Body of pancreas (tissue), 4 donors: ENCODE measurements at regions not wholly inside any gene's neighbourhood (a gene's known extent, or its start where the extent isn't known, plus 50 kb on each side); places are given as distances from the start of the nearest gene placed in this dataset.

ENCODE experiments used
- POLR2A ChIP-seq, 3 donors: fragments of 450-650 bp; IDR thresholded peaks; one replicate each; pipeline ENCODE4 v1.6.1; 2016; ENCODE audit warnings: antibody characterized with exemption in 3 of 3, mild to moderate bottlenecking in 2 of 3
- TF ChIP-seq, protein P1 (sequence below), 7 experiments: fragments of 450-650 bp in 4 of 7; fragments of 200-600 bp in 3 of 7; sonication (generic) in 3 of 7; IDR thresholded peaks; one replicate each; pipeline ENCODE4 v1.5.1; 2016 to 2019; ENCODE audit warnings: antibody characterized with exemption in 7 of 7

DNA sequence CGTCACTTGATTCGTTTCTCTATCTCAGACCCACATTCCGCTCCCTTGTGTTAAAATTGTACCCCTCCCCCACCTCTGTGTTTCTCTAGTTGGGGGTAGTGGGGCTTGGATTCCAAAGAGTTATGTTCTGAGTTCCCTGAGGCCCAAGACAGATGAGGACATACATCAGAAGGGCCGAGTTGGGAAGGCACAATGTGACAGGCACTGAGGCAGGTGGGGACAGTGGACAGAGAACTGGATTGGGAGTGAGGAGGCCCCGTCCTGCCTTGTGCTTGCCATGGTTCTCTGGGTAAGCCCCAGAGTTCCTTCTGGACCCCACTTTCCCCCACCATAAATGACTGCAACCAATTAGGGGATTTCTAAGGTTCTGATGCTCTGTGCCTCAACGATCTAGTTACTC lies 80.5 kb upstream of the ETV3 start:
- no peak for TF ChIP-seq POLR2A (IDR thresholded peaks at IDR 0.05)
- TF ChIP-seq, protein P1, sequence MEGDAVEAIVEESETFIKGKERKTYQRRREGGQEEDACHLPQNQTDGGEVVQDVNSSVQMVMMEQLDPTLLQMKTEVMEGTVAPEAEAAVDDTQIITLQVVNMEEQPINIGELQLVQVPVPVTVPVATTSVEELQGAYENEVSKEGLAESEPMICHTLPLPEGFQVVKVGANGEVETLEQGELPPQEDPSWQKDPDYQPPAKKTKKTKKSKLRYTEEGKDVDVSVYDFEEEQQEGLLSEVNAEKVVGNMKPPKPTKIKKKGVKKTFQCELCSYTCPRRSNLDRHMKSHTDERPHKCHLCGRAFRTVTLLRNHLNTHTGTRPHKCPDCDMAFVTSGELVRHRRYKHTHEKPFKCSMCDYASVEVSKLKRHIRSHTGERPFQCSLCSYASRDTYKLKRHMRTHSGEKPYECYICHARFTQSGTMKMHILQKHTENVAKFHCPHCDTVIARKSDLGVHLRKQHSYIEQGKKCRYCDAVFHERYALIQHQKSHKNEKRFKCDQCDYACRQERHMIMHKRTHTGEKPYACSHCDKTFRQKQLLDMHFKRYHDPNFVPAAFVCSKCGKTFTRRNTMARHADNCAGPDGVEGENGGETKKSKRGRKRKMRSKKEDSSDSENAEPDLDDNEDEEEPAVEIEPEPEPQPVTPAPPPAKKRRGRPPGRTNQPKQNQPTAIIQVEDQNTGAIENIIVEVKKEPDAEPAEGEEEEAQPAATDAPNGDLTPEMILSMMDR (IDR thresholded peaks at IDR 0.05), result no peak
